Neuronal stem cell (in vitro differentiated cells): ENCODE measurements at regions not wholly inside any gene's neighbourhood (a gene's known extent, or its start where the extent isn't known, plus 50 kb on each side); places are given as distances from the start of the nearest gene placed in this dataset.

Experiments used
- DNase-seq: peaks from one replicate; pipeline ENCODE4 v3.0.0-alpha.2; 2013; ENCODE audit warnings: low spot score
- H2AFZ ChIP-seq: one replicate; pipeline ENCODE4 v1.6.1; 2013; ENCODE audit warnings: mild to moderate bottlenecking, low read length, inconsistent platforms
- H2AK5ac ChIP-seq: 2 replicates; pipeline ENCODE4 v1.6.1; 2013; ENCODE audit warnings: low read depth, mild to moderate bottlenecking, inconsistent platforms, low read length, moderate library complexity, mixed read lengths
- H2BK120ac ChIP-seq: 2 replicates; pipeline ENCODE4 v1.6.1; 2013; ENCODE audit warnings: low read depth, mild to moderate bottlenecking, inconsistent platforms, low read length, moderate library complexity, mixed read lengths
- H2BK12ac ChIP-seq: one replicate; pipeline ENCODE4 v1.6.1; 2013; ENCODE audit warnings: low read length, inconsistent platforms
- H2BK15ac ChIP-seq: 2 replicates; pipeline ENCODE4 v1.6.1; 2013; ENCODE audit warnings: mild to moderate bottlenecking, low read length, inconsistent platforms, mixed read lengths
- H2BK5ac ChIP-seq: one replicate; pipeline ENCODE4 v1.6.1; 2013; ENCODE audit warnings: inconsistent platforms, mild to moderate bottlenecking, low read length, moderate library complexity
- H3K14ac ChIP-seq: one replicate; pipeline ENCODE4 v1.6.1; 2013; ENCODE audit warnings: low read length, inconsistent platforms
- H3K18ac ChIP-seq: 2 replicates; pipeline ENCODE4 v1.6.1; 2013; ENCODE audit warnings: low read length, inconsistent platforms
- H3K23ac ChIP-seq: 2 replicates; pipeline ENCODE4 v1.6.1; 2013; ENCODE audit warnings: low read depth, mild to moderate bottlenecking, mixed read lengths, low read length, inconsistent platforms; ENCODE audit not compliant: poor library complexity
- H3K27ac ChIP-seq: replicated peaks from 3 replicates; pipeline ENCODE4 v1.5.1; 2013; ENCODE audit warnings: low read length, inconsistent platforms
- H3K27me3 ChIP-seq, 3 experiments: 2 replicates each; pipeline ENCODE4 v1.6.1; 2013; ENCODE audit warnings: low read length in 3 of 3, mild to moderate bottlenecking in 2 of 3, inconsistent platforms in 1 of 3, low read depth in 1 of 3, mixed read lengths in 1 of 3, moderate library complexity in 1 of 3; ENCODE audit not compliant: control insufficient read depth in 3 of 3, insufficient read depth in 3 of 3
- H3K36me3 ChIP-seq, 2 donors: replicated peaks in 1 of 2; 2 replicates each; pipeline ENCODE4 v1.6.1; 2013; ENCODE audit warnings: low read length in 2 of 2; ENCODE audit not compliant: control insufficient read depth in 2 of 2, insufficient read depth in 2 of 2
- H3K4ac ChIP-seq: 2 replicates; pipeline ENCODE4 v1.6.1; 2013; ENCODE audit warnings: inconsistent platforms, mild to moderate bottlenecking, low read length, moderate library complexity
- H3K4me1 ChIP-seq, 2 donors: 1 replicate in 1 of 2; 2 replicates in 1 of 2; pipeline ENCODE4 v1.6.1; 2013; ENCODE audit warnings: low read length in 2 of 2, low read depth in 1 of 2; ENCODE audit not compliant: control insufficient read depth in 2 of 2, insufficient read depth in 1 of 2
- H3K4me2 ChIP-seq: one replicate; pipeline ENCODE4 v1.6.1; 2013; ENCODE audit warnings: mild to moderate bottlenecking, low read length, inconsistent platforms; ENCODE audit not compliant: insufficient read depth, poor library complexity, severe bottlenecking
- H3K4me3 ChIP-seq, 2 donors: 2 replicates each; pipeline ENCODE4 v1.5.1; 2013; ENCODE audit warnings: low read length in 2 of 2, mild to moderate bottlenecking in 2 of 2, inconsistent platforms in 1 of 2, moderate library complexity in 1 of 2
- H3K79me1 ChIP-seq: one replicate; pipeline ENCODE4 v1.6.1; 2013; ENCODE audit warnings: low read depth, mild to moderate bottlenecking, inconsistent platforms, low read length, moderate library complexity
- H3K9ac ChIP-seq: one replicate; pipeline ENCODE4 v1.6.1; 2013; ENCODE audit warnings: mild to moderate bottlenecking, low read depth, low read length, inconsistent platforms; ENCODE audit not compliant: poor library complexity
- H3K9me3 ChIP-seq, 2 donors: replicated peaks in 1 of 2; 2 replicates each; pipeline versions ENCODE3 to v1.6.1; 2013; ENCODE audit warnings: low read length in 2 of 2, mild to moderate bottlenecking in 2 of 2, inconsistent platforms in 1 of 2, low read depth in 1 of 2, mixed read lengths in 1 of 2, moderate library complexity in 1 of 2; ENCODE audit not compliant: control insufficient read depth in 2 of 2, insufficient read depth in 1 of 2
- H4K8ac ChIP-seq: one replicate; pipeline ENCODE4 v1.6.1; 2013; ENCODE audit warnings: low read depth, mild to moderate bottlenecking, inconsistent platforms, low read length, moderate library complexity
- H4K91ac ChIP-seq: one replicate; pipeline ENCODE4 v1.6.1; 2013; ENCODE audit warnings: low read length, low read depth, mild to moderate bottlenecking, inconsistent platforms; ENCODE audit not compliant: poor library complexity
- WGBS, 2 donors: extraction: QIAGEN DNeasy Blood & Tissue Kit; methylation state at CpG; one replicate each; pipeline ENCODE4 v1.1.7; 2013; ENCODE audit warnings: missing lambda C conversion rate in 2 of 2, mixed read lengths in 1 of 2; ENCODE audit not compliant: insufficient read length in 2 of 2, insufficient replicate concordance in 1 of 2; ENCODE audit errors: extremely low coverage in 2 of 2; 5-methylcytosine and 5-hydroxymethylcytosine counted together

DNA sequence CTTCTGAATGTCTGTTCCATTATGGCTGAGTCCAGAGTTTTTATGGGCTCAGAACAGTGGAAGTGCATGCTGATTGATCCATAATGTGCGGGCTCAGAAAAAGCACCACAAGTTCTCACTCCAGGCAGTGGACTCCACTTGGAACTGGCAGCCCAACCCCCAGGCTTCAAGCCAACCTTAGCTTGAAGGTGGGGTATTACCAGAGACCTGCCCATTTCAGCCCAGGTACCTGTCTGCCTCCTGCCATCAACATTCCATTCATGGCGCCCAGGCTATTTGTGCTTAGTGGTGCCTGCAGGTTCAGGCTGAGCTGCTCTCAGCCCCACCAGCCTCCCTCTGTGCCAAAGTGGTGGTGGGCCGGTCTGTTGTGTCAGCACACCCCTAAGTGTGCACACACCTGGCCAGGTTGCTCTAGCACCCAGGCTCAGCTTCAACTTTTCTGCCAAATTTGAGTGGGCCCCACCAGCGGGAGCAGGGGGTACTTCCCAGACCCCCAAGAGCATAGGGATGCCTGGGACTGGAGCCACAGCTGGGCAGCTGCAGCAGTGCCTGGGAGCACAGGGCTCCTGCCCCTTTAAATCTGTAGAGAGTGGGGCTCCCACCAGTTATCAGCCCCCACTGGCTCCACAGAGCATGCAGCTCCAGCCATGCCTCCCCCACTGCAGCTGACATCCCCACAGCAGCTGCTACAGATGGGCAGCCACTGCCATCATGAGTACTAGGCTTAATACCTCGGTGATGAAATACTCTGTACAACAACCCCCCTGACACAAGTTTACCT lies 1025.3 kb downstream of the PCDH19 start:
- Histone ChIP-seq H2AK5ac (no peak overlapping the region), H3K4me3 (no peak overlapping the region), H2BK120ac (no peak overlapping the region), H3K14ac (no peak overlapping the region), H3K36me3 (no peaks in the 10 kb centered on the region), H3K4me2 (no peak overlapping the region), H3K4ac (no peak overlapping the region), H3K27ac (no peak overlapping the region), H3K23ac (no peak overlapping the region), H2AFZ (no peak overlapping the region), H2BK5ac (no peak overlapping the region), H3K27me3 (no peaks in the 10 kb centered on the region), H3K79me1 (peaks cover 2% of the 10 kb centered on the region), H3K18ac (no peak overlapping the region), H3K4me1 (no peaks in the 10 kb centered on the region), H3K9ac (no peak overlapping the region), H4K8ac (no peak overlapping the region), H2BK15ac (no peak overlapping the region), H4K91ac (no peak overlapping the region), H3K9me3 (peaks cover 0 to 3% of the 10 kb centered on the region in 2 donors), H2BK12ac (no peak overlapping the region)
- no CpG with 5 or more reads among the region's 5 CpGs for WGBS, 2 donors
- DNase-seq, result no peak

DNA sequence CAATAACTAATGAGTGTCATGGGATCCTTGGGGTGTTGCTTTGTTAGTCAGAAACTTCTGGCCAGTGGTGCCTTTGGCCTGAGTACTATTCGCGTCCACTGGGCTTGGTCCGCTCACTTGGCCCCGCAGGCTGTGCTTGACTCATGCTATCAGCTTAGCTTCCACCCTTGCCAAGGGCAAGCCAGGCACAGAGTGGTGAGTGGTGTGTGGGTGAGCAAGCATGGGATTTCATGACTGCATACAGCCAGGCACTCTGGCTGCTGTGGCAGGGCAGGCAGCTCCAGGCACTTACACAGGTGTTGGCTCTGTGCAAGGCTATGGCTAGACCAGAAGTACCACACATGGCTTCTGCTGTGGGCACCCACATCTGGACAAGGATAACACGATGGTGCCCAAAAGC lies 1026.3 kb downstream of the PCDH19 start:
- Histone ChIP-seq H2AK5ac (no peak overlapping the region), H3K36me3 (no peaks in the 10 kb centered on the region), H3K9me3 (peaks cover 0 to 3% of the 10 kb centered on the region in 2 donors), H3K18ac (no peak overlapping the region), H3K79me1 (peaks cover 2% of the 10 kb centered on the region), H3K4me3 (no peak overlapping the region), H2BK5ac (no peak overlapping the region), H3K27me3 (no peaks in the 10 kb centered on the region), H4K8ac (no peak overlapping the region), H4K91ac (no peak overlapping the region), H3K4me1 (no peaks in the 10 kb centered on the region), H3K23ac (no peak overlapping the region), H3K4me2 (no peak overlapping the region), H2AFZ (no peak overlapping the region), H3K27ac (no peak overlapping the region), H2BK15ac (no peak overlapping the region), H3K14ac (no peak overlapping the region), H3K9ac (no peak overlapping the region), H2BK120ac (no peak overlapping the region), H3K4ac (no peak overlapping the region), H2BK12ac (no peak overlapping the region)
- no peak for DNase-seq
- WGBS, 2 donors, result no CpG with 5 or more reads among the region's 5 CpGs

DNA sequence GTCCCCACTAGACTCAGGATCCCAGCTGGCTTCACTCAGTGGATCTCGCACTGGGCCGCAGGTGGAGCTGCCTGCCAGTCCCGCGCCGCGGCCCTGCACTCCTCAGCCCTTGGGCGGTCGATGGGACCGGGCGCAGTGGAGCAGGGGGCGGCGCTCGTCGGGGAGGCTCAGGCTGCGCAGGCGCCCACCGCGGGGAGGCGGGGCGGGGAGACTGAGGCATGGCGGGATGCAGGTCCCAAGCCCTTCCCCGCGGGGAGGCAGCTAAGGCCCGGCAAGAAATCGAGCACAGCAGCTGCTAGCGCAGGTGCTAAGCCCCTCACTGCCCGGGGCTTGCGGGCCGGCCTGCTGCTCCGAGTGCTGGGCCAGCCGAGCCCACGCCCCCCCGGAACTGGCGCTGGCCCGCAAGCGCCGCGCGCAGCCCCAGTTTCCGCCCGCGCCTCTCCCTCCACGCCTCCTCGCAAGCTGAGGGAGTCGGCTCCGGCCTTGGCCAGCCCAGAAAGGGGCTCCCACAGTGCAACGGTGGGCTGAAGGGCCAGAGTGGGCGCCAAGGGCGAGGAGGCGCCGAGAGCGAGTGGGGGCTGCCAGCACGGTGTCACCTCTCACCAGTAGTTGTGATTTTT lies 1038.0 kb downstream of the PCDH19 start:
- H3K18ac ChIP-seq, result no peak overlapping the region
- no peak overlapping the region for H2BK12ac ChIP-seq
- no peaks in the 10 kb centered on the region for H3K4me1 ChIP-seq
- no peak overlapping the region for H2AFZ ChIP-seq
- H3K27me3 ChIP-seq, result no peaks in the 10 kb centered on the region
- no peak overlapping the region for H2BK120ac ChIP-seq
- no CpG with 5 or more reads among the region's 53 CpGs for WGBS, 2 donors
- no peaks in the 10 kb centered on the region for H3K36me3 ChIP-seq
- no peak overlapping the region for H4K8ac ChIP-seq
- H3K4ac ChIP-seq, result no peak overlapping the region
- no peak overlapping the region for H3K27ac ChIP-seq
- H3K9me3 ChIP-seq, result no peaks in the 10 kb centered on the region
- no peak overlapping the region for H3K4me3 ChIP-seq
- no peak overlapping the region for H3K4me2 ChIP-seq
- H3K9ac ChIP-seq, result no peak overlapping the region
- H3K14ac ChIP-seq, result no peak overlapping the region
- H4K91ac ChIP-seq, result no peak overlapping the region
- no peak overlapping the region for H2BK5ac ChIP-seq
- H2AK5ac ChIP-seq, result no peak overlapping the region
- H2BK15ac ChIP-seq, result no peak overlapping the region
- no peaks in the 10 kb centered on the region for H3K79me1 ChIP-seq
- no peak overlapping the region for H3K23ac ChIP-seq
- no peak for DNase-seq

DNA sequence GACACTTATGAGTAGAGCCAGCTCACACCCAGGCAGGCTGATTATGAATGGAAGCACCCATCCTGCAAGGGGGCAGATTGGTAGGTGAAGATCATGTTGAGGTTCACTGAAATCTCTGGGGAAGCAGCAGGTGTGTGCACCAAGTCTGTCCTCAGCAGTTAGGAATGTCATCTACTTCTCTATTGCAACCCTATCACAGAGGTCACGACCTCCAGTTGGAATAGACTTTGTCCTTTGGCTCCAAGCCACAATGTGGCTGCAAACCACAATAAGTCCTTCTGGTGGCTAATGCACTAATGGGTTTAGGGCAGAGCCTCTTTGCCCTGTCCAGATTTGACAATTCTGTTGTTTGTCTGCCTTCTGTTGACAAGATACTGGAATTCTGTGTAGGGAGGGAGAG lies 1056.7 kb downstream of the PCDH19 start:
- Histone ChIP-seq H3K36me3 (no peaks in the 10 kb centered on the region), H3K14ac (no peak overlapping the region), H3K9ac (no peak overlapping the region), H3K4me1 (no peaks in the 10 kb centered on the region), H3K4me2 (no peak overlapping the region), H2BK5ac (no peak overlapping the region), H3K9me3 (no peaks in the 10 kb centered on the region), H3K27ac (no peak overlapping the region), H3K4me3 (no peak overlapping the region), H3K27me3 (no peaks in the 10 kb centered on the region), H2BK12ac (no peak overlapping the region), H2BK120ac (no peak overlapping the region), H3K4ac (no peak overlapping the region), H3K23ac (no peak overlapping the region), H4K8ac (no peak overlapping the region), H3K79me1 (no peaks in the 10 kb centered on the region), H2AK5ac (no peak overlapping the region), H2AFZ (no peak overlapping the region), H4K91ac (no peak overlapping the region), H3K18ac (no peak overlapping the region), H2BK15ac (no peak overlapping the region)
- WGBS, 2 donors, result no CpG with 5 or more reads among the region's 1 CpG
- no peak for DNase-seq
